ENCODE measurements at regions not wholly inside any gene's neighbourhood (a gene's known extent, or its start where the extent isn't known, plus 50 kb on each side); places are given as distances from the start of the nearest gene placed in this dataset.

DNA sequence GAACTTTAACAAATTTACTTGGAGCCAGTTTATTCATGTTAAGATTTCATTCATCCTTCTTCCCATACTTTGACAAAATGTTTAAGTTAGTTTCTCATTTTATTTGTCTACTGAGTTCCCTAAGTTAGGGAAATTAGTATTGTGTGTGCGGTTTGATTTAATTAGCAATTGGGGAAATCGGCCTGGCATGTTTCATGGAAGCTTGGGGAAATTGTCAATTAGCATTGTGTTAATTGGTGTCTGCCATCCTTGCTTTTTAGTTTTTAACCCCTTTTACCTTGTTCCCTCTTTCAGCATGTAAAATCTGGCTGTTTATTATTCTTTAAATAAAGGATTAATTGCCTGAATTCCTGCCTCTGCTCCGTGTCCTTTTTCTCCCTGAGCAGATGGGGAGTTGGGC is 279.6 kb downstream of the BCL11A start:
- no peaks in the 10 kb centered on the region for H3K36me3 Mint-ChIP-seq (ENCODE audit: low read depth)
- H3K4me1 Mint-ChIP-seq (ENCODE audit: low read depth): no peaks in the 10 kb centered on the region
- no peak overlapping the region for H3K4me3 Mint-ChIP-seq
- no peak for DNase-seq
- H3K9me3 Mint-ChIP-seq: peaks cover 13% of the 10 kb centered on the region; the same call in 1 of the 2 replicates
- peaks cover 2% of the 10 kb centered on the region; the same call in 1 of the 2 replicates for H3K27me3 Mint-ChIP-seq (ENCODE audit: insufficient read depth)
- TF ChIP-seq, protein P1, sequence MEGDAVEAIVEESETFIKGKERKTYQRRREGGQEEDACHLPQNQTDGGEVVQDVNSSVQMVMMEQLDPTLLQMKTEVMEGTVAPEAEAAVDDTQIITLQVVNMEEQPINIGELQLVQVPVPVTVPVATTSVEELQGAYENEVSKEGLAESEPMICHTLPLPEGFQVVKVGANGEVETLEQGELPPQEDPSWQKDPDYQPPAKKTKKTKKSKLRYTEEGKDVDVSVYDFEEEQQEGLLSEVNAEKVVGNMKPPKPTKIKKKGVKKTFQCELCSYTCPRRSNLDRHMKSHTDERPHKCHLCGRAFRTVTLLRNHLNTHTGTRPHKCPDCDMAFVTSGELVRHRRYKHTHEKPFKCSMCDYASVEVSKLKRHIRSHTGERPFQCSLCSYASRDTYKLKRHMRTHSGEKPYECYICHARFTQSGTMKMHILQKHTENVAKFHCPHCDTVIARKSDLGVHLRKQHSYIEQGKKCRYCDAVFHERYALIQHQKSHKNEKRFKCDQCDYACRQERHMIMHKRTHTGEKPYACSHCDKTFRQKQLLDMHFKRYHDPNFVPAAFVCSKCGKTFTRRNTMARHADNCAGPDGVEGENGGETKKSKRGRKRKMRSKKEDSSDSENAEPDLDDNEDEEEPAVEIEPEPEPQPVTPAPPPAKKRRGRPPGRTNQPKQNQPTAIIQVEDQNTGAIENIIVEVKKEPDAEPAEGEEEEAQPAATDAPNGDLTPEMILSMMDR (IDR thresholded peaks at IDR 0.05): no peak
- no peak overlapping the region for H3K27ac Mint-ChIP-seq

GRCh38 chr2:60271713-60272112 is 281.7 kb downstream of the BCL11A start:
- TF ChIP-seq, protein P1 (IDR thresholded peaks at IDR 0.05): no peak
- Mint-ChIP-seq H3K4me3 (no peak overlapping the region), H3K27ac (no peak overlapping the region), H3K4me1 (ENCODE audit: low read depth) (no peaks in the 10 kb centered on the region), H3K36me3 (ENCODE audit: low read depth) (no peaks in the 10 kb centered on the region), H3K27me3 (ENCODE audit: insufficient read depth) (peaks cover 2% of the 10 kb centered on the region; the same call in 1 of the 2 replicates), H3K9me3 (peaks cover 21% of the 10 kb centered on the region)
- DNase-seq: no peak

GRCh38 chr2:60271131-60271530 is 282.3 kb downstream of the BCL11A start:
- 0 out of 2 replicates have a peak, but pooled peaks cover 4% of the 10 kb centered on the region for H3K36me3 Mint-ChIP-seq (ENCODE audit: low read depth)
- H3K4me1 Mint-ChIP-seq (ENCODE audit: low read depth): no peaks in the 10 kb centered on the region
- peaks cover 2% of the 10 kb centered on the region; the same call in 1 of the 2 replicates for H3K27me3 Mint-ChIP-seq (ENCODE audit: insufficient read depth)
- H3K4me3 Mint-ChIP-seq: no peak overlapping the region
- no peak overlapping the region for H3K27ac Mint-ChIP-seq
- TF ChIP-seq, protein P1 (IDR thresholded peaks at IDR 0.05): no peak
- DNase-seq: no peak
- peaks cover 20% of the 10 kb centered on the region for H3K9me3 Mint-ChIP-seq

DNA sequence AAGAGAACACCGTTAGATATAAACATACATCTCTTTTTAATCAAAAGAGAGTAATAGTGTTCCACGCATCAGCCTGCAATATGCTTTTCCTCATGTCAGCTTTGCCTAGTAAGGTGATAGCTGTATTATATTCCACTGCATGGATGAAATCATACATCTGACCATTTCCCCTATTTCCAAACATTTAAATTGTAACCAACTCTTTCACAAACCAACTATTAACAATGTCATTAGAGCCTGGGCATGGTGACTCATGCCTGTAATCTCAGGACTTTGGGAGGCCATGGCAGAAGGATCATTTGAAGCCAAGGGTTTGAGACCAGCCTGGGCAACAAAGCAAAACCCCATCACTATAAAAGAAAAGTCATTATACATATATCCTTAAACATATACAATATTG is 284.8 kb downstream of the BCL11A start:
- H3K27me3 Mint-ChIP-seq (ENCODE audit: insufficient read depth): peaks cover 2% of the 10 kb centered on the region; the same call in 1 of the 2 replicates
- H3K9me3 Mint-ChIP-seq: peaks cover 36% of the 10 kb centered on the region
- 0 out of 2 replicates have a peak, but pooled peaks cover 4% of the 10 kb centered on the region for H3K36me3 Mint-ChIP-seq (ENCODE audit: low read depth)
- no peak overlapping the region for H3K27ac Mint-ChIP-seq
- no peak overlapping the region for H3K4me3 Mint-ChIP-seq
- H3K4me1 Mint-ChIP-seq (ENCODE audit: low read depth): no peaks in the 10 kb centered on the region
- no peak for DNase-seq
- TF ChIP-seq, protein P1 (IDR thresholded peaks at IDR 0.05): no peak

DNA sequence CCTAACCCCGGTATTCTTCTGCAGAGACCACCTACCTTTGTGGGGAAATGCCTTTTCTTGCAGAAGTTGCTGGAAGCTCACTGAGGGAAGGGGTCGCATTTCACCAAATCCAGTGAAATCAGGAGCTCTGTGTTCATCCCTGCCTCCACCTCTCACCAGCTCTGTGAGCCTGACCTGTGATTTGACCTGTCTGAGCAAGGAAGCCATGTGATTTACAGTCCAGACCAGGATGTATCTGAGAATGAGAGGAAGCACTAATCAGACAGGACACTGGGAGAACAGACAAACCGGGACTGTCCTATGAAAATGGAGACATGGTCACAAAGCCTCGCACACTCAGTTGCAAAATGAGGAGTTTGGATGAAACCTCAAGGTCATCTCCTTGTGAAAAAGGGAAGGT is 285.4 kb downstream of the BCL11A start:
- no peak for DNase-seq
- H3K9me3 Mint-ChIP-seq: peaks cover 38% of the 10 kb centered on the region
- H3K4me3 Mint-ChIP-seq: no peak overlapping the region
- H3K27ac Mint-ChIP-seq: no peak overlapping the region
- 0 out of 2 replicates have a peak, but pooled peaks cover 4% of the 10 kb centered on the region for H3K36me3 Mint-ChIP-seq (ENCODE audit: low read depth)
- no peaks in the 10 kb centered on the region for H3K4me1 Mint-ChIP-seq (ENCODE audit: low read depth)
- H3K27me3 Mint-ChIP-seq (ENCODE audit: insufficient read depth): peaks cover 2% of the 10 kb centered on the region; the same call in 1 of the 2 replicates
- TF ChIP-seq, protein P1 (IDR thresholded peaks at IDR 0.05): no peak

Data from HFFc6 (cell line).